HEK293 (cell line): ENCODE measurements at regions not wholly inside any gene's neighbourhood (a gene's known extent, or its start where the extent isn't known, plus 50 kb on each side); places are given as distances from the start of the nearest gene placed in this dataset.

Source experiments
- CTCF ChIA-PET: fragments of 350-600 bp; formaldehyde crosslinking; extraction: SDS; loops from one replicate; lab custom pipeline; 2021; ENCODE audit warnings: antibody characterized with exemption; lab: Yijun Ruan, JAX
- POLR2A ChIA-PET: fragments of 300-600 bp; formaldehyde crosslinking; extraction: SDS; loops from one replicate; lab custom pipeline; 2020; ENCODE audit warnings: antibody characterized with exemption, inconsistent platforms; lab: Yijun Ruan, JAX
- H3K27ac ChIP-seq: fragments of 200-500 bp; sonication (Bioruptor generic); 2 replicates; pipeline ENCODE4 v1.5.1; 2014; ENCODE audit warnings: low read depth, low read length, control low read depth, inconsistent platforms; ENCODE audit errors: extremely low read depth
- H3K36me3 ChIP-seq, 2 experiments: fragments of 200-500 bp in 1 of 2; sonication (Bioruptor generic) in 1 of 2; 1 replicate in 1 of 2; 2 replicates in 1 of 2; pipeline ENCODE4 v1.5.1; 2014 to 2017; ENCODE audit warnings: inconsistent platforms in 2 of 2, low read length in 2 of 2; ENCODE audit not compliant: control insufficient read depth in 2 of 2, insufficient read depth in 1 of 2
- H3K4me1 ChIP-seq: fragments of 200-500 bp; sonication (Bioruptor generic); 2 replicates; pipeline ENCODE4 v1.5.1; 2014; ENCODE audit warnings: mild to moderate bottlenecking, low read length, inconsistent platforms; ENCODE audit not compliant: control insufficient read depth, insufficient read depth
- H3K4me3 ChIP-seq: 2 replicates; pipeline ENCODE4 v1.5.1; 2011; ENCODE audit warnings: low read depth, mild to moderate bottlenecking, control low read depth, low read length, moderate library complexity
- H3K9me3 ChIP-seq: fragments of 200-500 bp; sonication (Bioruptor generic); 2 replicates; pipeline ENCODE4 v1.5.1; 2014; ENCODE audit warnings: low read depth, low read length, inconsistent platforms; ENCODE audit not compliant: control insufficient read depth, insufficient read depth
- GLI4 ChIP-seq: fragments of 450-650 bp; formaldehyde crosslinking; IDR thresholded peaks from 2 replicates; pipeline ENCODE4 v1.5.1; 2016; ENCODE audit warnings: missing biosample characterization, missing genetic modification characterization
- HOXD13 ChIP-seq: sonication (generic); formaldehyde crosslinking; IDR thresholded peaks from 2 replicates; pipeline ENCODE4 v1.8.0; 2022; ENCODE audit warnings: missing genetic modification reagents, borderline replicate concordance
- KLF10 ChIP-seq: fragments of 450-650 bp; IDR thresholded peaks from 2 replicates; pipeline ENCODE4 v1.5.1; 2018; ENCODE audit warnings: missing biosample characterization, mild to moderate bottlenecking, missing genetic modification characterization
- MYNN ChIP-seq: fragments of 450-650 bp; formaldehyde crosslinking; IDR thresholded peaks from 2 replicates; pipeline ENCODE4 v1.5.1; 2016; ENCODE audit warnings: missing biosample characterization, missing genetic modification characterization, borderline replicate concordance
- OSR2 ChIP-seq: fragments of 450-650 bp; formaldehyde crosslinking; IDR thresholded peaks from 2 replicates; pipeline ENCODE4 v1.5.1; 2016; ENCODE audit warnings: missing biosample characterization, missing genetic modification characterization
- PBX3 ChIP-seq: sonication (generic); formaldehyde crosslinking; IDR thresholded peaks from 2 replicates; pipeline ENCODE4 v1.8.1; 2022; ENCODE audit warnings: mild to moderate bottlenecking, moderate library complexity, missing genetic modification reagents
- PRDM1 ChIP-seq: fragments of 450-650 bp; formaldehyde crosslinking; IDR thresholded peaks from 2 replicates; pipeline ENCODE4; 2016; ENCODE audit warnings: missing biosample characterization, missing genetic modification characterization
- RBAK ChIP-seq: fragments of 450-650 bp; formaldehyde crosslinking; IDR thresholded peaks from 2 replicates; pipeline ENCODE4 v1.5.1; 2016; ENCODE audit warnings: missing biosample characterization, missing genetic modification characterization
- YY2 ChIP-seq: fragments of 450-650 bp; formaldehyde crosslinking; IDR thresholded peaks from 2 replicates; pipeline ENCODE4 v1.5.1; 2016; ENCODE audit warnings: missing biosample characterization, missing genetic modification characterization
- ZNF148 ChIP-seq: fragments of 450-650 bp; formaldehyde crosslinking; IDR thresholded peaks from 2 replicates; pipeline ENCODE4 v1.5.0; 2017; ENCODE audit warnings: missing biosample characterization, missing genetic modification characterization, borderline replicate concordance
- ZNF174 ChIP-seq: fragments of 450-650 bp; formaldehyde crosslinking; IDR thresholded peaks from 2 replicates; pipeline ENCODE4 v1.5.0; 2017; ENCODE audit warnings: missing biosample characterization, mild to moderate bottlenecking, missing genetic modification characterization
- ZNF280C ChIP-seq: fragments of 450-650 bp; formaldehyde crosslinking; IDR thresholded peaks from 2 replicates; pipeline ENCODE4 v1.5.1; 2016; ENCODE audit warnings: missing biosample characterization, missing genetic modification characterization
- ZNF292 ChIP-seq: fragments of 450-650 bp; formaldehyde crosslinking; IDR thresholded peaks from 2 replicates; pipeline ENCODE4 v1.5.1; 2016; ENCODE audit warnings: low read depth, missing biosample characterization, missing genetic modification characterization, borderline replicate concordance
- ZNF37A ChIP-seq: fragments of 450-650 bp; IDR thresholded peaks from 2 replicates; pipeline ENCODE4 v1.5.1; 2018; ENCODE audit warnings: missing biosample characterization, missing genetic modification characterization
- ZNF394 ChIP-seq: fragments of 450-650 bp; formaldehyde crosslinking; IDR thresholded peaks from 2 replicates; pipeline ENCODE4 v1.5.1; 2016; ENCODE audit warnings: missing biosample characterization, missing genetic modification characterization, mild to moderate bottlenecking, moderate library complexity, borderline replicate concordance
- ZNF416 ChIP-seq: fragments of 450-650 bp; formaldehyde crosslinking; IDR thresholded peaks from 2 replicates; pipeline ENCODE4 v1.5.1; 2016; ENCODE audit warnings: missing biosample characterization, missing genetic modification characterization
- ZNF513 ChIP-seq: fragments of 450-650 bp; IDR thresholded peaks from 2 replicates; pipeline ENCODE4 v1.5.1; 2018; ENCODE audit warnings: missing biosample characterization, missing genetic modification characterization
- ZNF549 ChIP-seq: fragments of 450-650 bp; IDR thresholded peaks from 2 replicates; pipeline ENCODE4 v1.5.1; 2018; ENCODE audit warnings: missing biosample characterization, missing genetic modification characterization, mild to moderate bottlenecking, inconsistent platforms, moderate library complexity
- ZNF558 ChIP-seq: fragments of 450-650 bp; formaldehyde crosslinking; IDR thresholded peaks from 2 replicates; pipeline ENCODE4 v1.5.1; 2016; ENCODE audit warnings: missing biosample characterization, missing genetic modification characterization
- ZNF561 ChIP-seq: fragments of 450-650 bp; IDR thresholded peaks from 2 replicates; pipeline ENCODE4 v1.5.1; 2018; ENCODE audit warnings: missing biosample characterization, missing genetic modification characterization, borderline replicate concordance
- ZNF571 ChIP-seq: fragments of 450-650 bp; formaldehyde crosslinking; IDR thresholded peaks from 2 replicates; pipeline ENCODE4 v1.5.0; 2017; ENCODE audit warnings: missing biosample characterization, missing genetic modification characterization
- ZNF621 ChIP-seq: fragments of 450-650 bp; formaldehyde crosslinking; IDR thresholded peaks from 2 replicates; pipeline ENCODE4 v1.5.1; 2017; ENCODE audit warnings: missing biosample characterization, missing genetic modification characterization
- ZNF623 ChIP-seq: fragments of 450-650 bp; formaldehyde crosslinking; IDR thresholded peaks from 2 replicates; pipeline ENCODE4 v1.5.1; 2016; ENCODE audit warnings: missing biosample characterization, missing genetic modification characterization
- ZNF645 ChIP-seq: fragments of 450-650 bp; formaldehyde crosslinking; IDR thresholded peaks from 2 replicates; pipeline ENCODE4; 2016; ENCODE audit warnings: missing biosample characterization, missing genetic modification characterization
- ZNF670 ChIP-seq: fragments of 450-650 bp; formaldehyde crosslinking; IDR thresholded peaks from 2 replicates; pipeline ENCODE4 v1.5.1; 2016; ENCODE audit warnings: missing biosample characterization, missing genetic modification characterization, low read depth
- ZNF792 ChIP-seq: fragments of 450-650 bp; formaldehyde crosslinking; IDR thresholded peaks from 2 replicates; pipeline ENCODE4 v1.5.1; 2016; ENCODE audit warnings: missing biosample characterization, missing genetic modification characterization
- ZSCAN18 ChIP-seq: fragments of 450-650 bp; formaldehyde crosslinking; IDR thresholded peaks from 2 replicates; pipeline ENCODE4 v1.5.1; 2016; ENCODE audit warnings: missing biosample characterization, missing genetic modification characterization

- Histone ChIP-seq H3K36me3 (no peaks in the 10 kb centered on the region), H3K27ac (no peak overlapping the region), H3K9me3 (no peaks in the 10 kb centered on the region), H3K4me1 (no peaks in the 10 kb centered on the region), H3K4me3 (no peak overlapping the region)
- TF ChIP-seq ZNF561 (tag by site-specific recombination) (no peak), HOXD13 (no peak), ZNF792 (tag by site-specific recombination) (no peak), ZNF148 (tag by site-specific recombination) (no peak), KLF10 (tag by site-specific recombination) (no peak), PBX3 (no peak), ZNF623 (tag by site-specific recombination) (no peak), ZNF549 (no peak), ZNF621 (tag by site-specific recombination) (no peak), ZNF174 (tag by site-specific recombination) (no peak), MYNN (no peak), ZNF37A (tag by site-specific recombination) (no peak)
- POLR2A ChIA-PET, result no interaction called here
- CTCF ChIA-PET, result no interaction called here
These were observed 265.6 kb upstream of the THBS1 start for GRCh38 chr15:39315206-39315850.

- POLR2A ChIA-PET, result no interaction called here
- CTCF ChIA-PET, result interaction anchor here (1.0 kb wide), 1 partner anchor 10 kb away, joined by 4 read pairs; no protein-coding TSS in a partner anchor
- no peak for TF ChIP-seq PRDM1 (tag by site-specific recombination)
- no peak for TF ChIP-seq ZNF394 (tag by site-specific recombination)
- TF ChIP-seq OSR2 (tag by site-specific recombination), result no peak
- no peak for TF ChIP-seq GLI4 (tag by site-specific recombination)
- no peak for TF ChIP-seq ZNF645 (tag by site-specific recombination)
- TF ChIP-seq ZNF416 (tag by site-specific recombination), result no peak
- no peak for TF ChIP-seq RBAK (tag by site-specific recombination)
- no peak for TF ChIP-seq ZNF513 (tag by site-specific recombination)
- TF ChIP-seq ZSCAN18, result no peak
- TF ChIP-seq ZNF292 (tag by site-specific recombination), result no peak
- no peak for TF ChIP-seq ZNF571 (tag by site-specific recombination)
- TF ChIP-seq ZNF558 (tag by site-specific recombination), result no peak
- TF ChIP-seq YY2, result no peak
- TF ChIP-seq ZNF280C (tag by site-specific recombination), result no peak
- TF ChIP-seq ZNF670 (tag by site-specific recombination), result no peak
These were observed 263.7 kb upstream of the THBS1 start for GRCh38 chr15:39317225-39317624.

More at GRCh38 chr15:39317225-39317624, 263.7 kb upstream of the THBS1 start:
- H3K4me1 ChIP-seq, result no peaks in the 10 kb centered on the region
- H3K27ac ChIP-seq, result no peak overlapping the region
- no peak overlapping the region for H3K4me3 ChIP-seq
- H3K36me3 ChIP-seq, result no peaks in the 10 kb centered on the region
- H3K9me3 ChIP-seq, result no peaks in the 10 kb centered on the region
